C4-2B (cell line): ENCODE measurements at regions not wholly inside any gene's neighbourhood (a gene's known extent, or its start where the extent isn't known, plus 50 kb on each side); places are given as distances from the start of the nearest gene placed in this dataset.

Experiments used
- H3K27ac ChIP-seq: fragments of 450-650 bp; 2 replicates; pipeline ENCODE4 v1.5.1; 2017
- ZFX ChIP-seq: fragments of 450-650 bp; IDR thresholded peaks from 2 replicates; pipeline ENCODE4 v1.6.1; 2017
- TF ChIP-seq, protein P1 (sequence below): fragments of 450-650 bp; conservative IDR thresholded peaks from 2 replicates; pipeline ENCODE4 v1.5.1; 2017; ENCODE audit warnings: mild to moderate bottlenecking

DNA sequence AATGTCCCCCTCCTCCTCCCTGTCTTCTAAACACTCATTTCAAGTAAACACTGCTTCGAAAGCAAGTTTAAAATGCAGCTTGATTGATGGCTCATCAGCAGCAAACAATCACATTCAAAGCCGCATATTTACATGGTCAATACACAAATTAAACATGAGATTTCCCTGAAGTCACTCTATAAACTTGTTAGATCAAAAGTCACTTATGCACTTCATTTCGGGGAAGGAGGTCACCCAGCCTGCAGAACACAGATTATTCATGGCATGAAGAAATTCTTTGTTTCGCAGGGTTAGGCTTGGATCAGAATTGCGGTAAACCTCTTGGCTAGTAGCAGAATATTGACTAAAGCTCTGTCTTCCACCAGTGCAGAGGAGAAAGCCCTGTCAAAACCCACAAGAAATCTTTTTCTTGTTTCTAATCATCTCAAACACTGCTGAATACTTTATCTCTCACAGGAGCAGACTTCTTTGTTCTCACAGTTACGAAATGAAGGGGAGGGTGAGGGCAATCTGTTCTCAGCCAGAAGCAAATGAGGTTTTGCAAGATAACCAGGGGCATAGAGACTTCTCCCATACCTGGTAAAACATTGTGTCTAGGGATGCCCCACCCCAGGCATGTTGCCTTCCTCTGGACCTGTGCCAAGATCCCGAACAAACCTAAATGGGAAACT, 133.3 kb upstream of the CHL1 start:
- TF ChIP-seq, protein P1, sequence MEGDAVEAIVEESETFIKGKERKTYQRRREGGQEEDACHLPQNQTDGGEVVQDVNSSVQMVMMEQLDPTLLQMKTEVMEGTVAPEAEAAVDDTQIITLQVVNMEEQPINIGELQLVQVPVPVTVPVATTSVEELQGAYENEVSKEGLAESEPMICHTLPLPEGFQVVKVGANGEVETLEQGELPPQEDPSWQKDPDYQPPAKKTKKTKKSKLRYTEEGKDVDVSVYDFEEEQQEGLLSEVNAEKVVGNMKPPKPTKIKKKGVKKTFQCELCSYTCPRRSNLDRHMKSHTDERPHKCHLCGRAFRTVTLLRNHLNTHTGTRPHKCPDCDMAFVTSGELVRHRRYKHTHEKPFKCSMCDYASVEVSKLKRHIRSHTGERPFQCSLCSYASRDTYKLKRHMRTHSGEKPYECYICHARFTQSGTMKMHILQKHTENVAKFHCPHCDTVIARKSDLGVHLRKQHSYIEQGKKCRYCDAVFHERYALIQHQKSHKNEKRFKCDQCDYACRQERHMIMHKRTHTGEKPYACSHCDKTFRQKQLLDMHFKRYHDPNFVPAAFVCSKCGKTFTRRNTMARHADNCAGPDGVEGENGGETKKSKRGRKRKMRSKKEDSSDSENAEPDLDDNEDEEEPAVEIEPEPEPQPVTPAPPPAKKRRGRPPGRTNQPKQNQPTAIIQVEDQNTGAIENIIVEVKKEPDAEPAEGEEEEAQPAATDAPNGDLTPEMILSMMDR: no peak
- TF ChIP-seq ZFX: no peak
- no peak overlapping the region for H3K27ac ChIP-seq

DNA sequence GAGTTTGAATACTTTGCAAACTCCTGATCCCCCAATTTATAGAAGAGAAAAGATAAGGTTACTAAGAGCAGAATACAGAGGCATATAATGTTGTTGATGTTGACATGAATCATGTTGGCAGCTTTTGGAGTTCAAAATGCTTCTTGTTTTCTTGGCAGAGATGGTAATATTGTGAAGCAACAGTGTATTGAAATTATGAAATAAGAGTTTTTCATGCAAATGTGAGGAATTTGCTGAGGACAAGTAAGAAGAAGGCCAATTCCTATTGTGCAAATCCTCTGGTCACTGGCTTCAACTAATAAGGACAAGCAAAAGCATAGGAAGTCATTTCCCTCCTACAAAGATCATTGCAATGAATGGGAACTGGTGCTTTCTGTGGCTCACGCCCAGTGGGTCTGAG, 126.9 kb upstream of the CHL1 start:
- no peak for TF ChIP-seq ZFX
- TF ChIP-seq, protein P1: no peak
- no peak overlapping the region for H3K27ac ChIP-seq

DNA sequence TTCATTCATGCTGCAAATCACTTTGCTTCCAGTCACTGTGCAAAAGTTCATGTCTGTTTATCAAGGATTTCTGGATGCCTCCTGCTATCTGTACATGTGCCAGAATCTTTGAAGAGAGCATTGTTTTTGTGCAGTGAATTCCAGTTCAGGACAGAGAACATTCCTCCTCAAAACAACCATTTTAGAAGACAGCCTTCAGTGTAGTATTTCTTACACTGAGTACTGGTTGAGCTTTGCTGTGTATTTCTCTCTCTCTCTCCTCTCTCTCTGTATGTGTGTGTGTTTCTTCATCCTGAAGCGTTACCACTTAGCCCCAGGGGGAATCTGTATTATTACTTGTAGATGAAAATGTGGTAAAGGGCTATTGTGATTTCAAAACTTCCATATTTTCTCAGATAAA, 123.8 kb upstream of the CHL1 start:
- no peak overlapping the region for H3K27ac ChIP-seq
- TF ChIP-seq, protein P1: no peak
- TF ChIP-seq ZFX: no peak

DNA sequence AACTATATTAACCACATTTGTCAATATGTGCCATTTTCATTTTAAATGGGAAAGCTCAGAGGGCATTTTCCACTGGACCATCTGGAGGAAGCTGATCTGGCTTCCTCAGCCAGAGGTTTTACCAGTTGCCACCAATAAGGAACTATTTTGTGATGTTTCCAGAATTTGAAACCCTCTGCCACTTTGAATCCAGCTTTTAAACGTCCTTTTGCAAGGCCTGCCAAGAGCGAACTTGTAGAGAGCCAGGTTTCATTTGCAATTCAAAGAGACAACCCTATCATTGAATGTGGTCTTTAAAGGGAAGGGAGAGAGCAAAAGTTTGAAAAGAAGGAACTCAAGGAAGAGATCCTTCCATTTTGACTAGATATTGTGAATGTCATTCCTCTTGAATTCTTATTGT, 123.3 kb upstream of the CHL1 start:
- TF ChIP-seq, protein P1: no peak
- TF ChIP-seq ZFX: no peak
- no peak overlapping the region for H3K27ac ChIP-seq

DNA sequence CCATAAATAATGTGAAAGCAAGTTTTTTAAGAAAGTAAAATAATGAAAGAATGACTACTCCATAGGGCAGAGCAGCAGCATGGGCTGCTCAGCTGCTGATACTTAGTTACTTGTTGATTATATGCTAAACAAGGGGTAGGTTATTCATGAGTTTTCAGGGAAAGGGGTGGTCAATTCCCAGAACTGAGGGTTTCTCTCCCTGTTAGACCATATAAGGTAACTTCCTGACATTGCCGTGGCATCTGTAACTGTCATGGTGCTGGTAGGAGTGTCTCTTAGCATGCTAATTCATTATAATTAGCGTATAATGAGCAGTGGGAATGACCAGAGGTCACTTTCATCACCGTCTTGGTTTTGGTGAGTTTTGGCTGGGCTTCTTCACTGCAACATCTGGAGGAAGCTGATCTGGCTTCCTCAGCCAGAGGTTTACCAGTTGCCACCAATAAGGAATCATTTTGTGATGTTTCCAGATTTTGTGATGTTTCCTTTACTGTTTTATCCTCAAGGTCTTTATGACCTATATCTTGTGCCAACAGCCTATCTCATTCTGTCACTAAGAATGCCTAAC, 121.8 kb upstream of the CHL1 start:
- H3K27ac ChIP-seq: no peak overlapping the region

DNA sequence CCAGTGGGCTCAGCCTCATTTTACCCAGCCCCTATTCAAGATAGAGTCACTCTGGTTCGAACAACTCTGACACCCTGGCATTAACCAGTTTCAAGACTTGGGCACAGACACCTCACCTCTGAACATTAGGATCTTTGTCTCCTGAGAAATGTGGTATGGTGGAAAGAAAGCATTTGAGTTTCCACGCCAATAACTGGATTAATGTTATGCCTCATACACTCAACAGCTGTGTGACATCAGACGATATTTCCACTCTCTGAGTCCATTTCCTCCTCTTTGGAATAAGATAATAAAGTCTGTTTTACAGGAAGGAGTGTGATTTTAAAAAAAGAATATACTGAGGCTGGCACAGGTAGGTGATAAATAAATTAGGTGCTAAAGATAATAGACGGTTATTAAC, 121.3 kb upstream of the CHL1 start:
- TF ChIP-seq ZFX: no peak
- TF ChIP-seq, protein P1: no peak
- no peak overlapping the region for H3K27ac ChIP-seq

More for the DNA sequence above, 121.8 kb upstream of the CHL1 start:
- TF ChIP-seq ZFX: no peak
- TF ChIP-seq, protein P1: no peak

DNA sequence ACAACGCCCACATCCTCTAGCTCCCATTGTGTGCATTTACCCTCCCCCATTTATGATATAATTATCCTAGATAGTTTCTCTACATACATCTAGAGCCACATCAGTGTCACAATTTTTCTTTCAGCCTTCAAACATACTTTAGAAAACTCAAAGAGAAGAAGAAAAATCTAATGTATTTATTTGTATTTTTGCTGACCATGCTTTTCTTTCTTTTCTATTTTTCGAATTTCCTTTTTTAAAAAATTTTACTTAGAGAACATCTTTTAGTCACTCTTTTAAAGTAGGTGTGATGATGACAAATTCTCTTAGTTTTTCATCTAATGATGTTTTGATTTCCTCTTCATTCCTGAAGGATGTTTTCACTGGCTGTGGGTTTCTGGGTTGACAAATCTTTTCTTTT, 117.0 kb upstream of the CHL1 start:
- H3K27ac ChIP-seq: no peak overlapping the region
- TF ChIP-seq, protein P1: no peak
- TF ChIP-seq ZFX: no peak
